ENCODE measurements at regions not wholly inside any gene's neighbourhood (a gene's known extent, or its start where the extent isn't known, plus 50 kb on each side); places are given as distances from the start of the nearest gene placed in this dataset.

DNA sequence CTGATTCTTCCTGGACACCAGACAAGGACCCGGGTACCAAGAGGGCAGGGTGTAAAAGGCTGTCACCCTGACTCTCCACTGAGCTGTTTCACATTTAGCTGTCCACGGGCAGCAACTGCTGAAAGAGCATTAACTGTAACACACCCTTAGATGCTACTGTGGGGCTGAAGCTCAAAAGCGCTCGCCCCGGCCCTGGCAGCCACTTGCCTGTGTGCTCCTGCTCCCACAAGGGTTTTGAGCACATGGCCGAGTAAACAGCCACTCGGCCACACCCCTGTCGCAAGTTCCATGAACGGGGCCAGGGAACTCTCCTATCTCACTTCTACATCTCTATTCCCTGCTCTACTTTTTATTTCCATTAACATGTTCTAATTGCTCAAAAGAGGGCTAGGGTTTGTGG, 421.7 kb downstream of the TUSC7 start:
- TF ChIP-seq, protein P1, sequence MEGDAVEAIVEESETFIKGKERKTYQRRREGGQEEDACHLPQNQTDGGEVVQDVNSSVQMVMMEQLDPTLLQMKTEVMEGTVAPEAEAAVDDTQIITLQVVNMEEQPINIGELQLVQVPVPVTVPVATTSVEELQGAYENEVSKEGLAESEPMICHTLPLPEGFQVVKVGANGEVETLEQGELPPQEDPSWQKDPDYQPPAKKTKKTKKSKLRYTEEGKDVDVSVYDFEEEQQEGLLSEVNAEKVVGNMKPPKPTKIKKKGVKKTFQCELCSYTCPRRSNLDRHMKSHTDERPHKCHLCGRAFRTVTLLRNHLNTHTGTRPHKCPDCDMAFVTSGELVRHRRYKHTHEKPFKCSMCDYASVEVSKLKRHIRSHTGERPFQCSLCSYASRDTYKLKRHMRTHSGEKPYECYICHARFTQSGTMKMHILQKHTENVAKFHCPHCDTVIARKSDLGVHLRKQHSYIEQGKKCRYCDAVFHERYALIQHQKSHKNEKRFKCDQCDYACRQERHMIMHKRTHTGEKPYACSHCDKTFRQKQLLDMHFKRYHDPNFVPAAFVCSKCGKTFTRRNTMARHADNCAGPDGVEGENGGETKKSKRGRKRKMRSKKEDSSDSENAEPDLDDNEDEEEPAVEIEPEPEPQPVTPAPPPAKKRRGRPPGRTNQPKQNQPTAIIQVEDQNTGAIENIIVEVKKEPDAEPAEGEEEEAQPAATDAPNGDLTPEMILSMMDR (IDR thresholded peaks at IDR 0.05), result no peak
- TF ChIP-seq POLR2A (IDR thresholded peaks at IDR 0.05) (no peak), POLR2AphosphoS5 (IDR thresholded peaks at IDR 0.05) (no peak)

Data from prostate gland (tissue), 2 donors.